IMR-90 (cell line): ENCODE measurements at regions not wholly inside any gene's neighbourhood (a gene's known extent, or its start where the extent isn't known, plus 50 kb on each side); places are given as distances from the start of the nearest gene placed in this dataset.

Source experiments
- ATAC-seq: fragments of 200-7000 bp; cut with Tn5 transposase; 2 replicates; pipeline ENCODE4 v1.9.1; 2020; ENCODE audit warnings: low read depth, mild to moderate bottlenecking, moderate library complexity
- BruUV-seq: library from RNA; stranded (reverse); fragments of 400-500 nt; replicated peaks from 2 replicates; lab custom pipeline; 2021; lab: Mats Ljungman, UMichigan
- CTCF ChIA-PET: fragments of 300-600 bp; formaldehyde crosslinking; extraction: SDS; loops from one replicate; lab custom pipeline; 2021; ENCODE audit warnings: antibody characterized with exemption; lab: Yijun Ruan, JAX
- POLR2A ChIA-PET: fragments of 300-600 bp; sonication (Branson Sonifier 250); formaldehyde crosslinking; loops from one replicate; lab custom pipeline; 2022; ENCODE audit warnings: antibody characterized with exemption; ENCODE audit not compliant: unreplicated experiment; lab: Charles Lee
- DNase-seq: peaks from one replicate; pipeline ENCODE4 v3.0.0; 2013
- H2AFZ ChIP-seq: replicated peaks from 2 replicates; pipeline ENCODE3; 2013; ENCODE audit warnings: low read length, mild to moderate bottlenecking; ENCODE audit not compliant: poor library complexity
- H2AK5ac ChIP-seq: 2 replicates; pipeline ENCODE4 v1.6.1; 2013; ENCODE audit warnings: low read depth, low read length, inconsistent platforms
- H2AK9ac ChIP-seq: replicated peaks from 2 replicates; pipeline ENCODE3; 2013; ENCODE audit warnings: mild to moderate bottlenecking, low read depth, low read length, moderate library complexity; ENCODE audit not compliant: poor library complexity
- H2BK120ac ChIP-seq: 2 replicates; pipeline ENCODE4 v1.6.1; 2013; ENCODE audit warnings: low read depth, low read length, inconsistent platforms
- H2BK15ac ChIP-seq: 3 replicates; pipeline ENCODE4 v1.6.1; 2013; ENCODE audit warnings: low read depth, low read length, inconsistent platforms
- H2BK20ac ChIP-seq: 2 replicates; pipeline ENCODE4 v1.6.1; 2013; ENCODE audit warnings: low read depth, mild to moderate bottlenecking, inconsistent platforms, low read length, moderate library complexity
- H2BK5ac ChIP-seq: 2 replicates; pipeline ENCODE4 v1.6.1; 2013; ENCODE audit warnings: mild to moderate bottlenecking, low read depth, low read length, inconsistent platforms; ENCODE audit not compliant: poor library complexity, severe bottlenecking
- H3K14ac ChIP-seq: replicated peaks from 2 replicates; pipeline ENCODE4 v1.6.1; 2013; ENCODE audit warnings: low read depth, low read length, inconsistent platforms
- H3K18ac ChIP-seq: 2 replicates; pipeline ENCODE4 v1.6.1; 2013; ENCODE audit warnings: low read depth, low read length, control low read depth
- H3K23ac ChIP-seq: 2 replicates; pipeline ENCODE4 v1.6.1; 2013; ENCODE audit warnings: low read depth, low read length, inconsistent platforms
- H3K27ac ChIP-seq: 2 replicates; pipeline ENCODE4 v1.5.1; 2013; ENCODE audit warnings: mild to moderate bottlenecking, control low read depth, low read length; ENCODE audit not compliant: insufficient read depth
- H3K27me3 ChIP-seq: 2 replicates; pipeline ENCODE4 v1.6.1; 2013; ENCODE audit warnings: low read length; ENCODE audit not compliant: control insufficient read depth, insufficient read depth
- H3K36me3 ChIP-seq: 2 replicates; pipeline ENCODE4 v1.6.1; 2013; ENCODE audit warnings: low read length, mixed read lengths; ENCODE audit not compliant: control insufficient read depth, insufficient read depth
- H3K4ac ChIP-seq: 2 replicates; pipeline ENCODE4 v1.6.1; 2013; ENCODE audit warnings: low read depth, low read length, inconsistent platforms
- H3K4me1 ChIP-seq: 2 replicates; pipeline ENCODE4 v1.6.1; 2013; ENCODE audit warnings: low read length, mixed read lengths; ENCODE audit not compliant: control insufficient read depth, insufficient read depth
- H3K4me2 ChIP-seq: 2 replicates; pipeline ENCODE4 v1.6.1; 2013; ENCODE audit warnings: low read depth, mild to moderate bottlenecking, control low read depth, low read length, moderate library complexity
- H3K4me3 ChIP-seq: 2 replicates; pipeline ENCODE4 v1.5.1; 2013; ENCODE audit warnings: low read depth, mild to moderate bottlenecking, control low read depth, low read length, moderate library complexity; ENCODE audit not compliant: insufficient read depth
- H3K56ac ChIP-seq: 2 replicates; pipeline ENCODE4 v1.6.1; 2013; ENCODE audit warnings: low read length, inconsistent platforms; ENCODE audit not compliant: insufficient read depth; ENCODE audit errors: extremely low read depth
- H3K79me1 ChIP-seq, 2 experiments: 2 replicates each; pipeline ENCODE4 v1.6.1; 2013; ENCODE audit warnings: low read length in 2 of 2, inconsistent platforms in 1 of 2, low read depth in 1 of 2
- H3K9ac ChIP-seq: 2 replicates; pipeline ENCODE4 v1.6.1; 2013; ENCODE audit warnings: low read depth, low read length, control low read depth
- H3K9me1 ChIP-seq: 2 replicates; pipeline ENCODE4 v1.6.1; 2013; ENCODE audit warnings: low read length, inconsistent platforms; ENCODE audit not compliant: insufficient read depth
- H3K9me3 ChIP-seq: 2 replicates; pipeline ENCODE4 v1.6.1; 2013; ENCODE audit warnings: low read length; ENCODE audit not compliant: control insufficient read depth, insufficient read depth
- H4K20me1 ChIP-seq: 2 replicates; pipeline ENCODE4 v1.6.1; 2013; ENCODE audit warnings: low read length, inconsistent platforms; ENCODE audit not compliant: insufficient read depth
- H4K5ac ChIP-seq: 2 replicates; pipeline ENCODE4 v1.6.1; 2013; ENCODE audit warnings: mild to moderate bottlenecking, low read depth, low read length, control low read depth
- H4K8ac ChIP-seq, 2 experiments: 2 replicates each; pipeline ENCODE4 v1.6.1; 2013; ENCODE audit warnings: low read depth in 2 of 2, low read length in 2 of 2, control low read depth in 1 of 2, inconsistent platforms in 1 of 2
- H4K91ac ChIP-seq: 2 replicates; pipeline ENCODE4 v1.6.1; 2013; ENCODE audit warnings: low read depth, low read length, inconsistent platforms; ENCODE audit not compliant: insufficient read depth
- CHD1 ChIP-seq: IDR thresholded peaks from 2 replicates; pipeline ENCODE4 v1.6.1; 2012; ENCODE audit warnings: low read depth, low read length, improper control_type of control experiment
- CTCF ChIP-seq: conservative IDR thresholded peaks from 2 replicates; pipeline ENCODE4 v1.5.1; 2012; ENCODE audit warnings: mild to moderate bottlenecking, low read depth, low read length, improper control_type of control experiment
- FOS ChIP-seq: fragments of 150-350 bp; IDR thresholded peaks from 2 replicates; pipeline ENCODE4 v1.6.1; 2016; ENCODE audit warnings: low read depth, low read length
- MAFK ChIP-seq: IDR thresholded peaks from 2 replicates; pipeline ENCODE4 v1.6.1; 2012; ENCODE audit warnings: low read depth, low read length, improper control_type of control experiment
- MAZ ChIP-seq: IDR thresholded peaks from 2 replicates; pipeline ENCODE4 v1.6.1; 2012; ENCODE audit warnings: low read depth, mild to moderate bottlenecking, low read length, improper control_type of control experiment, moderate library complexity, borderline replicate concordance
- MXI1 ChIP-seq: IDR thresholded peaks from 2 replicates; pipeline ENCODE4 v1.6.1; 2012; ENCODE audit warnings: low read depth, mild to moderate bottlenecking, low read length, moderate library complexity, borderline replicate concordance
- NFE2L2 ChIP-seq: fragments of 150-350 bp; IDR thresholded peaks from 2 replicates; pipeline ENCODE4 v1.6.1; 2016; ENCODE audit warnings: low read depth, mild to moderate bottlenecking, low read length
- POLR2A ChIP-seq: IDR thresholded peaks from 2 replicates; pipeline ENCODE4 v1.6.1; 2012; ENCODE audit warnings: mild to moderate bottlenecking, low read depth, low read length
- RAD21 ChIP-seq: IDR thresholded peaks from 2 replicates; pipeline ENCODE4 v1.6.1; 2012; ENCODE audit warnings: low read length, improper control_type of control experiment
- RCOR1 ChIP-seq: IDR thresholded peaks from 2 replicates; pipeline ENCODE4 v1.6.1; 2012; ENCODE audit warnings: mild to moderate bottlenecking, low read length, improper control_type of control experiment; ENCODE audit not compliant: insufficient replicate concordance
- RFX5 ChIP-seq: IDR thresholded peaks from 2 replicates; pipeline ENCODE4 v1.8.0; 2012; ENCODE audit warnings: low read depth, mild to moderate bottlenecking, low read length, moderate library complexity
- SMC3 ChIP-seq: fragments of 150-350 bp; IDR thresholded peaks from 2 replicates; pipeline ENCODE4 v1.6.1; 2016; ENCODE audit warnings: low read depth, mild to moderate bottlenecking, antibody characterized with exemption, low read length, moderate library complexity
- USF2 ChIP-seq: fragments of 150-350 bp; IDR thresholded peaks from 2 replicates; pipeline ENCODE4 v1.6.1; 2017; ENCODE audit warnings: mild to moderate bottlenecking, antibody characterized with exemption, low read length, low read depth
- WGBS, 2 experiments: methylation state at CpG; one replicate each; pipeline versions ENCODE4 v1.1.5 to v1.1.7; 2013; ENCODE audit warnings: missing lambda C conversion rate in 2 of 2; ENCODE audit not compliant: insufficient read length in 1 of 2; ENCODE audit errors: extremely low coverage in 2 of 2; 5-methylcytosine and 5-hydroxymethylcytosine counted together
- dilution Hi-C: fragments of 300-500 bp; cut with HindIII; formaldehyde crosslinking; loops from one replicate; pipeline ENCODE4 v1.14.3; 2018; ENCODE audit warnings: low sequenced_read_pairs; ENCODE audit not compliant: unreplicated experiment
- in situ Hi-C: fragments of 300-500 bp; cut with MboI; formaldehyde crosslinking; loops from 3 replicates; pipeline ENCODE4 v1.14.3; 2019; ENCODE audit warnings: low sequenced_read_pairs, inconsistent platforms, mixed read lengths
- intact Hi-C: fragments of 100-400 bp; cut with micrococcal nuclease; formaldehyde crosslinking; loops from 2 replicates; pipeline ENCODE4 v1.10.0; 2022
- TF ChIP-seq, protein P1 (sequence below): fragments of 150-350 bp; IDR thresholded peaks from 2 replicates; pipeline ENCODE4 v1.6.1; 2016; ENCODE audit warnings: low read depth, mild to moderate bottlenecking, low read length, moderate library complexity, borderline replicate concordance

DNA sequence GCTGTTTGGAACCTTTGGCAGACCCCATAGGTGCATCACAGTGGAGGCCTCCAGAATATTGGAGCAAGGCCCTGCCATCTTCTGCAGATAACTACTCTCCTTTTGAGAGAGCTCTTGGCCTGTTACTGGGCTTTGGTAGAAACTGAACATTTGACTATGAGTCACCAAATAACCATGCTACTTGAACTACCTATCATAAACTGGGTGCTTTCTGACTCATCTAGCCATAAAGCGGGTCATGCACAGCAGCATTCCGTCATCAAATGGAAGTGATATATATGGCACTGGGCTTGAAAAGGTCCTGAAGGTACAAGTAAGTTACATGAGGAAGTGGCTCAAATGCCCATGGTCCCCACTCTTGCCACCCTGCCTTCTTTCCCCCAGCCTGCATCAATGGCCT, 782.5 kb upstream of the SLITRK6 start:
- CTCF ChIA-PET = no interaction called here
- dilution Hi-C loops = no loop called here
- H3K4ac ChIP-seq = no peak overlapping the region

More for the DNA sequence above, 782.5 kb upstream of the SLITRK6 start:
- Histone ChIP-seq H4K91ac (no peak overlapping the region), H2BK5ac (no peak overlapping the region), H3K23ac (no peak overlapping the region), H3K9me1 (no peaks in the 10 kb centered on the region), H3K18ac (no peak overlapping the region), H3K79me1 (no peaks in the 10 kb centered on the region), H3K27ac (no peak overlapping the region), H2BK20ac (no peak overlapping the region), H4K20me1 (no peaks in the 10 kb centered on the region), H2BK15ac (no peak overlapping the region), H2AFZ (no peak overlapping the region), H3K9ac (no peak overlapping the region), H3K4me3 (no peak overlapping the region), H3K36me3 (no peaks in the 10 kb centered on the region), H2AK5ac (no peak overlapping the region), H2AK9ac (no peak overlapping the region), H3K56ac (no peak overlapping the region), H3K27me3 (no peaks in the 10 kb centered on the region), H4K8ac (no peak overlapping the region), H3K4me2 (no peak overlapping the region), H3K14ac (no peak overlapping the region), H3K4me1 (peaks cover 8% of the 10 kb centered on the region), H3K9me3 (no peaks in the 10 kb centered on the region), H2BK120ac (0 out of 2 replicates have a peak overlapping the region, but pooled peaks have one; percentile 23), H4K5ac (no peak overlapping the region)
- TF ChIP-seq MAZ (no peak), FOS (no peak), NFE2L2 (no peak), RAD21 (no peak), RFX5 (no peak), SMC3 (no peak), POLR2A (no peak), MAFK (no peak), USF2 (no peak), RCOR1 (no peak), CHD1 (no peak), MXI1 (no peak), CTCF (no peak)
- TF ChIP-seq, protein P1, sequence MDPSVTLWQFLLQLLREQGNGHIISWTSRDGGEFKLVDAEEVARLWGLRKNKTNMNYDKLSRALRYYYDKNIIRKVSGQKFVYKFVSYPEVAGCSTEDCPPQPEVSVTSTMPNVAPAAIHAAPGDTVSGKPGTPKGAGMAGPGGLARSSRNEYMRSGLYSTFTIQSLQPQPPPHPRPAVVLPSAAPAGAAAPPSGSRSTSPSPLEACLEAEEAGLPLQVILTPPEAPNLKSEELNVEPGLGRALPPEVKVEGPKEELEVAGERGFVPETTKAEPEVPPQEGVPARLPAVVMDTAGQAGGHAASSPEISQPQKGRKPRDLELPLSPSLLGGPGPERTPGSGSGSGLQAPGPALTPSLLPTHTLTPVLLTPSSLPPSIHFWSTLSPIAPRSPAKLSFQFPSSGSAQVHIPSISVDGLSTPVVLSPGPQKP = no peak
- intact Hi-C loops = no loop called here
- POLR2A ChIA-PET = no interaction called here
- in situ Hi-C loops = no loop called here
- no CpG with 5 or more reads among the region's 2 CpGs for WGBS, 2 experiments
- ATAC-seq = peak; percentile 36; the same call in 1 of the 2 replicates
- DNase-seq = peak; percentile 69
- BruUV-seq = no TSS peak
